C1 segment of cervical spinal cord (tissue), 14 donors: ENCODE measurements at regions not wholly inside any gene's neighbourhood (a gene's known extent, or its start where the extent isn't known, plus 50 kb on each side); places are given as distances from the start of the nearest gene placed in this dataset.

Source experiments
- DNase-seq, 14 donors: peaks; one replicate each; lab custom pipeline; 2025; lab: John Stamatoyannopoulos, UW

- DNase-seq = no peak
These were observed 54.2 kb upstream of the SPRY4 start for GRCh38 chr5:142378737-142379634.

DNA sequence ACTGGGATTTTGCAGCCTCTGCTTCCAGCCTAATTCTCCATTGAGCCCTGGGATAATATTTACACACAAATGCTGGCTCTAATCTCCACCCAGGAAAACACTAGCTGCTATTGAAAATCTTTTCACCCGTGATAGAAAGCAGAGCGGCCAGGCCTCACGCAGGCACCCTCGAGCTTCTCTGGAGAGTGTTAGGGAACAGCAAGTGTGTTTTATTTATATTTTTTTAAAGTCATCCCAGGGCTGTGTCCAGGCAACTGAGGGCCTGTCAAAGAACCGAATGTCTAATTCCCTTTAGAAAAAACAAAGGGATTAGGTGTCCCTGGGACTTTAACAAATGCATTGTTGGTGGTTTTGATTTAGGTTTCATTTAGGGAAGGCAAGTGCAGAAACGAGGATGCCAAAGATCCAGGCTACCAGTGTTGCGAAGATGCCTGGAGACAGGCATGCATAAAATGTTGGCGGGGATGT lies 51.2 kb upstream of the SPRY4 start:
- no peak for DNase-seq
